Heart left ventricle (tissue), 16 donors: ENCODE measurements at regions not wholly inside any gene's neighbourhood (a gene's known extent, or its start where the extent isn't known, plus 50 kb on each side); places are given as distances from the start of the nearest gene placed in this dataset.

ENCODE experiments used
- ATAC-seq, 4 donors: fragments of 200-7000 bp; cut with Tn5 transposase; one replicate each; pipeline ENCODE4 v1.9.1; 2020 to 2022; ENCODE audit warnings: moderate library complexity in 4 of 4, mild to moderate bottlenecking in 3 of 4, moderate number of reproducible peaks in 1 of 4
- DNase-seq, 5 donors: peaks; one replicate each; pipeline ENCODE4 v3.0.0-alpha.2; 2020
- H3K27ac ChIP-seq, 12 donors: fragments of 200-600 bp; sonication (generic) in 4 of 12; one replicate each; pipeline versions ENCODE4 v1.5.0 to v1.8.0; 2016 to 2022; ENCODE audit warnings: mild to moderate bottlenecking in 2 of 12
- H3K27me3 ChIP-seq, 9 donors: fragments of 200-600 bp; sonication (generic) in 2 of 9; one replicate each; pipeline versions ENCODE4 v1.5.1 to v1.8.0; 2016 to 2022; ENCODE audit warnings: mild to moderate bottlenecking in 3 of 9
- H3K36me3 ChIP-seq, 9 donors: fragments of 200-600 bp; sonication (generic) in 2 of 9; one replicate each; pipeline versions ENCODE4 v1.5.0 to v1.8.0; 2018 to 2022; ENCODE audit warnings: mild to moderate bottlenecking in 2 of 9
- H3K4me1 ChIP-seq, 12 donors: fragments of 200-600 bp; sonication (generic) in 4 of 12; one replicate each; pipeline versions ENCODE4 v1.5.0 to v1.8.0; 2016 to 2022; ENCODE audit warnings: mild to moderate bottlenecking in 3 of 12
- H3K4me3 ChIP-seq, 12 donors: fragments of 200-600 bp; sonication (generic) in 4 of 12; one replicate each; pipeline versions ENCODE4 v1.5.0 to v1.8.0; 2017 to 2022; ENCODE audit warnings: mild to moderate bottlenecking in 9 of 12, moderate library complexity in 4 of 12
- H3K9me3 ChIP-seq, 12 donors: fragments of 200-600 bp; sonication (generic) in 4 of 12; one replicate each; pipeline versions ENCODE4 v1.5.0 to v1.8.0; 2016 to 2022; ENCODE audit warnings: mild to moderate bottlenecking in 1 of 12
- CTCF ChIP-seq, 12 donors: fragments of 200-600 bp; sonication (generic) in 4 of 12; IDR thresholded peaks; one replicate each; pipeline versions ENCODE4 v1.5.0 to v1.8.0; 2018 to 2022; ENCODE audit warnings: antibody characterized with exemption in 12 of 12, mild to moderate bottlenecking in 5 of 12
- POLR2A ChIP-seq, 2 donors: fragments of 450-650 bp; IDR thresholded peaks; one replicate each; pipeline ENCODE4 v1.6.1; 2017; ENCODE audit warnings: antibody characterized with exemption in 2 of 2, mild to moderate bottlenecking in 2 of 2, moderate library complexity in 2 of 2
- WGBS, 4 donors: extraction: QIAGEN DNeasy Blood & Tissue Kit in 2 of 4; methylation state at CpG; one replicate each; pipeline versions ENCODE4 v1.1.5 to v1.1.7; 2013 to 2018; 5-methylcytosine and 5-hydroxymethylcytosine counted together
- intact Hi-C, 10 donors: fragments of 100-400 bp; cut with DNase I; formaldehyde crosslinking; loops; one replicate each; pipeline versions ENCODE4 v1.11.1 to v1.14.2; 2022
- donor health status: ischemic (EF 13 %, LVEDD 7.1; RV severe dilation, severe dysfunction).
- donor health status: healthy with polysubstance abuse.
- donor health status: DM: no; HTN: yes; CAD: no.
- donor health status: DM: no; HTN: no; CAD: no.
- donor health status: ischemic (EF 25% LVEDD 6.9; RV normal size, moderate dysfunction).
- donor health status: ischemic (EF 25% LVEDD 5.7; RV mildly dilated, moderate dysfunction).
- donor health status: healthy.
- donor health status: DM: yes; HTN: yes; CAD: no.
- donor health status: ischemic (EF 35%, LVEDD 5.7; RV mildly dilated, moderate dysfunction).
- donor health status: nonischemic (EF 11% LVEDD 7.7; RV severe dilation, severe dysfunction).
- donor health status: DM: yes; HTN: yes; CAD: no.
- donor health status: PGD.
- donor health status: ischemic (EF 29% LVEDD 5.4; RV normal size, mild dysfunction).
- donor health status: nonischemic (EF 23%, LVEDD 6.1; RV moderate dilation, normal function).

GRCh38 chr11:97225794-97226193, 836.0 kb downstream of the JRKL start:
- no peaks in the 10 kb centered on the region for H3K9me3 ChIP-seq
- intact Hi-C loops: no loop called here
- H3K4me1 ChIP-seq: peaks cover 0 to 2% (median 0%) of the 10 kb centered on the region in 12 donors
- TF ChIP-seq POLR2A (IDR thresholded peaks at IDR 0.05): no peak
- no peak for TF ChIP-seq CTCF (IDR thresholded peaks at IDR 0.05)
- no peaks in the 10 kb centered on the region for H3K36me3 ChIP-seq
- H3K27ac ChIP-seq: no peak overlapping the region
- no peaks in the 10 kb centered on the region for H3K27me3 ChIP-seq
- ATAC-seq (no peak), DNase-seq (no peak)
- H3K4me3 ChIP-seq: no peak overlapping the region
- WGBS, 4 donors: 72 to 83% (median 77%) methylated on average over 5 of the region's 5 CpGs

GRCh38 chr11:97229936-97230335, 840.1 kb downstream of the JRKL start:
- Histone ChIP-seq H3K27me3 (no peaks in the 10 kb centered on the region), H3K27ac (no peak overlapping the region), H3K9me3 (no peaks in the 10 kb centered on the region), H3K4me1 (peaks cover 0 to under 1% (median 0%) of the 10 kb centered on the region in 12 donors), H3K36me3 (no peaks in the 10 kb centered on the region), H3K4me3 (no peak overlapping the region)
- no peak for ATAC-seq
- 63 to 74% (median 66%) methylated on average over 3 of the region's 3 CpGs for WGBS, 4 donors
- TF ChIP-seq CTCF (IDR thresholded peaks at IDR 0.05) (no peak), POLR2A (IDR thresholded peaks at IDR 0.05) (no peak)
- DNase-seq: no peak
- intact Hi-C loops: no loop called here

- Histone ChIP-seq H3K4me1 (no peaks in the 10 kb centered on the region), H3K27me3 (no peaks in the 10 kb centered on the region), H3K27ac (no peak overlapping the region), H3K36me3 (no peaks in the 10 kb centered on the region), H3K9me3 (no peaks in the 10 kb centered on the region), H3K4me3 (no peak overlapping the region)
- TF ChIP-seq CTCF (IDR thresholded peaks at IDR 0.05) (no peak), POLR2A (IDR thresholded peaks at IDR 0.05) (no peak)
- ATAC-seq (no peak), DNase-seq (no peak)
- intact Hi-C loops: no loop called here
Observed at GRCh38 chr11:97231231-97231630, 841.4 kb downstream of the JRKL start.

- DNase-seq: no peak
- H3K27ac ChIP-seq: no peak overlapping the region
- ATAC-seq: no peak
Observed at GRCh38 chr11:97234016-97234415, 844.2 kb downstream of the JRKL start.

More at GRCh38 chr11:97234016-97234415, 844.2 kb downstream of the JRKL start:
- Histone ChIP-seq H3K36me3 (no peaks in the 10 kb centered on the region), H3K4me1 (no peaks in the 10 kb centered on the region), H3K27me3 (no peaks in the 10 kb centered on the region), H3K9me3 (peaks cover 0 to 3% (median 0%) of the 10 kb centered on the region in 12 donors), H3K4me3 (no peak overlapping the region)
- 57 to 73% (median 63%) methylated on average over 3 of the region's 3 CpGs for WGBS, 4 donors
- TF ChIP-seq POLR2A (IDR thresholded peaks at IDR 0.05) (no peak), CTCF (IDR thresholded peaks at IDR 0.05) (no peak)
- intact Hi-C loops: no loop called here
